AG10803 (cell line): ENCODE measurements at regions not wholly inside any gene's neighbourhood (a gene's known extent, or its start where the extent isn't known, plus 50 kb on each side); places are given as distances from the start of the nearest gene placed in this dataset.

Experiments
- DNase-seq: peaks from one replicate; pipeline ENCODE4 v3.0.0; 2010; ENCODE audit warnings: low read depth
- H3K4me3 ChIP-seq: 2 replicates; pipeline ENCODE4 v1.5.1; 2011; ENCODE audit warnings: mild to moderate bottlenecking, low read length, control low read depth
- TF ChIP-seq, protein P1 (sequence below): conservative IDR thresholded peaks from 2 replicates; pipeline ENCODE4 v1.5.1; 2011; ENCODE audit warnings: mild to moderate bottlenecking, low read length, control low read depth, inconsistent platforms

DNA sequence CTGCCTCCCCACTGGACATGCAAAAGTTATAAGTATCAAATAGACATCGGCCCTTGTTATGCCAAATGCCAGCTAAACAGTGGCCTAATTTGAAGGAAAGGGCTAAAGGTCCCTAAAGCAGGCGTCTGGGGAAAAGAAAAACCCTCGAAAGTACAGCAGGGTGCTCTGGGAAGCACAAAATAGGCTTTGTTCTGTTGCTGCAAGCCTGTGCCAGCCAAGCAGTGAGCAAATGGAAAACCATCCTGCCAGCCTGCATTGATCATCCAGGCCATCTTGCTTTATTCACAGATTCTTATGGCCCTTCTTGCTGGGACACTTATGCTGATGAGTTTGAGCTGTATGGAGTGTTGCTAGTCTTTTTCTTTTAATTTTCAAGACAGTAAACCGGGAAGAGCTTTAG is 62.2 kb upstream of the PLEKHG1 start:
- TF ChIP-seq, protein P1, sequence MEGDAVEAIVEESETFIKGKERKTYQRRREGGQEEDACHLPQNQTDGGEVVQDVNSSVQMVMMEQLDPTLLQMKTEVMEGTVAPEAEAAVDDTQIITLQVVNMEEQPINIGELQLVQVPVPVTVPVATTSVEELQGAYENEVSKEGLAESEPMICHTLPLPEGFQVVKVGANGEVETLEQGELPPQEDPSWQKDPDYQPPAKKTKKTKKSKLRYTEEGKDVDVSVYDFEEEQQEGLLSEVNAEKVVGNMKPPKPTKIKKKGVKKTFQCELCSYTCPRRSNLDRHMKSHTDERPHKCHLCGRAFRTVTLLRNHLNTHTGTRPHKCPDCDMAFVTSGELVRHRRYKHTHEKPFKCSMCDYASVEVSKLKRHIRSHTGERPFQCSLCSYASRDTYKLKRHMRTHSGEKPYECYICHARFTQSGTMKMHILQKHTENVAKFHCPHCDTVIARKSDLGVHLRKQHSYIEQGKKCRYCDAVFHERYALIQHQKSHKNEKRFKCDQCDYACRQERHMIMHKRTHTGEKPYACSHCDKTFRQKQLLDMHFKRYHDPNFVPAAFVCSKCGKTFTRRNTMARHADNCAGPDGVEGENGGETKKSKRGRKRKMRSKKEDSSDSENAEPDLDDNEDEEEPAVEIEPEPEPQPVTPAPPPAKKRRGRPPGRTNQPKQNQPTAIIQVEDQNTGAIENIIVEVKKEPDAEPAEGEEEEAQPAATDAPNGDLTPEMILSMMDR = no peak
- DNase-seq = no peak
- H3K4me3 ChIP-seq = no peak overlapping the region

DNA sequence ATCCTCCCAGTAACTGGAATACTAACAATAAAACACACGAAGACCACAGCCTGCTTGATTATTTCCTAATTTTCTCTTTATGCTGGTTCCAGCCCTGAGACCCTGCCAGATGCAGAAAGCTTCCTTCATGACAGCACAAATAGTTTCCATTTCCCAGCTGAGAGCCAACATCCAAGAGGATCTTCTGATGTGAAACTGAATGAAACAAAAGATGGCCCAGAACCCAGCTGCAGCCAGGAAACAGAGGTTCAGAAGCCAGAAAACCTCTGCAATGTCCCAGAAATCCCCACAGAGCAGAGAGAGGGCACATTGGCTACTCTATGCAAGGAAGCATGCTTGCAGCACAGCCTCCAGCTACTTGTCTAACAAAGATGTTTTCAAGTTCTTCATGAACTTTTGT is 61.8 kb upstream of the PLEKHG1 start:
- TF ChIP-seq, protein P1 = no peak
- no peak for DNase-seq
- H3K4me3 ChIP-seq = no peak overlapping the region

DNA sequence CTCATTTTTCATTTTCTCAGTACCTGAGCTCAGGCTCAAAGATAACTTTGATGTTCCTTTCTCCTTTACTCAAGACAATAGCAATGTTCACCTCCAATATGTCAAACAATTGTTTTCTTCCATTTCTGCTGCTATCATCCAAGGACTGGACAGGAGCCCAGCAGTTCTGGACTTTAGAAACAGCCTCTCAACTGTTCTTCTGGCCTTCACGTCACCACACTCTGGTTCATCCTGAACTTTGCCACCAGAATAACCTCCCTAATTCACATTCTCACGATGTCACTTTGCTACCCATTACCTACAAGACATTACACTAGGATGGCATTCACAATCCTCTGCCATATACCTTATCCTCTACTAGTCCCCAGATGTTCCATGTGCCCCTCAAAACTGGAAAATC is 60.6 kb upstream of the PLEKHG1 start:
- TF ChIP-seq, protein P1 = no peak
- DNase-seq = no peak
- no peak overlapping the region for H3K4me3 ChIP-seq

DNA sequence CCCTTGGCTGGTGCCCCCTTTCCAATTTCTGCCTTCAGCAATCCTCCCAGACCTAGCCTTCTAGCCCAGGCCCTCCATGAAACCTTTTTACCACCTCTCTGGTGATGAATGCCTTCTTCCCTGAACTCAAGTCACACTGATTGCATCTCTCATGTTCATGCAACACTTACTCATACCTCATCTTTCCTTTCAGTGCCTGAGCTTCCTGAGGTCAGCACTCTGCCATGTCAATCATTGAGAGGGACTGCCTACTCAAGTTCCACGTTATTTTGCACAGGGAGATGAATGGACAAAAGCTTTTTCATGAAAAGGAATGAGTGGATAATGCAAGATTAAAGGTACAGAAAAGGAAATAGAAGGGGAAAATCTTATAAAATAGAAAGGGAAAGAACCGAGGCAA is 60.1 kb upstream of the PLEKHG1 start:
- TF ChIP-seq, protein P1 = no peak
- DNase-seq = no peak
- no peak overlapping the region for H3K4me3 ChIP-seq

DNA sequence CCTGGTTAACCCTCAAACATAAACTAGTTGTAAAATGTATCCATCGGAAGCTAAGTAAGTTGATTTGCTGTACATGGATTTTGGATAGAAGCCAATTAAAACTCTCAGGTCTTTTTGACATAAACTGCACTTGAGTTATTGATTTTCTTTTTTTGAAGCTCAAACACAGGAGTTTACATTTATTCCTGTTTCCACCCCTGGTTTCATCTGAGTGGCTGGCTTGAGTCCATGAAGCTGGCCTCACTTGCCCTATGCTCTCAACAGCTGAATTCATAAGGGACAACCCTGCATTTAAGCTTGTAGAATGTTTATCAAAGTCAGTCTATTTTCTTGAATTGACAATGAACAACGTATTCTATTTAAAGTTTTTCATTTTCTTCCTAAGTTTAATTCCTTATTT is 58.1 kb upstream of the PLEKHG1 start:
- no peak overlapping the region for H3K4me3 ChIP-seq
- TF ChIP-seq, protein P1 = no peak
- DNase-seq = no peak

DNA sequence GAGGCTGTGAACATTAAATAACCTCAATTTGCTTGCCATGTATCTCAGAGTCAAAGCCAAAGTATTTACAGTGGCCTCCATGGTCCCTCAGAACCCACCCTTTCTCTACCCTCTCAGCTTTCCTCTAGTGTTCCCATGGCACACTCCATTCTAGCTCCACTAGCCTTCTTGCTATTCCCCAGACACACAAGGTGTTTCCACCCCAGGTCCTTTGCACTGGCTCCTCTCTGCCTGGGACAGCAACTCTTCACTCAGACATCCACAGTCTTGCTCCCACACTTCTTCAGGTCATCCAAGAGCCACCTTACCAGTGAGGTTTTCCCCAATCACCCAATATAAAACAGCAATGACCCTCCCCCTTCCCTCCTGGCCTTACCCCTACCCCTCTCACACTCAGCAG is 56.5 kb upstream of the PLEKHG1 start:
- no peak for DNase-seq
- TF ChIP-seq, protein P1 = no peak
- no peak overlapping the region for H3K4me3 ChIP-seq

DNA sequence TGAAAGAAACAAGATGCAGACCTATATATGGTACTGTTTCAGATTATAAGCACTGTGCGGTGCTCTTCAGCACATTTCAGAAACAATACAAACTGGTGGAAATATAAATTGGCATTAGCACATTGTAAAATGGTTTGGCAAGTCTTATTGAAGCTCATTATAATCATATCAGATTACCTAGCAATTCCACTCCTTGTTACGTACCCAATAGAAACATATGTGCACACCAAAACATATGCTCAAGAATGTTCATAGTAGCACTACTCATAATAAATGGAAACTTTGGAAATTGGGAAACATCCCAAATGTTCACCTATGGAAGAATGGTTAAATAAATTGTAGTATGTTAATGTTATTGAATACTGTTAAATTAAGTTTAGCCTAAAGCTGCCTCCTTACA is 54.9 kb upstream of the PLEKHG1 start:
- DNase-seq = no peak
- TF ChIP-seq, protein P1 = no peak

More for the DNA sequence above, 54.9 kb upstream of the PLEKHG1 start:
- no peak overlapping the region for H3K4me3 ChIP-seq
